H1 (cell line): ENCODE measurements at regions not wholly inside any gene's neighbourhood (a gene's known extent, or its start where the extent isn't known, plus 50 kb on each side); places are given as distances from the start of the nearest gene placed in this dataset.

ENCODE experiments used
- SIN3A ChIP-seq, 2 experiments: IDR thresholded peaks in 1 of 2; conservative IDR thresholded peaks in 1 of 2; 2 replicates each; pipeline ENCODE4 v1.6.1; 2011 to 2012; ENCODE audit warnings: low read length in 2 of 2, improper control_type of control experiment in 1 of 2, low read depth in 1 of 2, mild to moderate bottlenecking in 1 of 2
- TF ChIP-seq, protein P1 (sequence below), 3 experiments: IDR thresholded peaks; 1 replicate in 2 of 3; 2 replicates in 1 of 3; pipeline versions ENCODE4 v1.5.1 to v1.6.1; 2011; ENCODE audit warnings: low read length in 3 of 3, mild to moderate bottlenecking in 3 of 3, inconsistent platforms in 2 of 3, low read depth in 1 of 3, moderate library complexity in 1 of 3; ENCODE audit not compliant: insufficient read depth in 1 of 3; ENCODE audit errors: control extremely low read depth in 1 of 3

- TF ChIP-seq, protein P1, sequence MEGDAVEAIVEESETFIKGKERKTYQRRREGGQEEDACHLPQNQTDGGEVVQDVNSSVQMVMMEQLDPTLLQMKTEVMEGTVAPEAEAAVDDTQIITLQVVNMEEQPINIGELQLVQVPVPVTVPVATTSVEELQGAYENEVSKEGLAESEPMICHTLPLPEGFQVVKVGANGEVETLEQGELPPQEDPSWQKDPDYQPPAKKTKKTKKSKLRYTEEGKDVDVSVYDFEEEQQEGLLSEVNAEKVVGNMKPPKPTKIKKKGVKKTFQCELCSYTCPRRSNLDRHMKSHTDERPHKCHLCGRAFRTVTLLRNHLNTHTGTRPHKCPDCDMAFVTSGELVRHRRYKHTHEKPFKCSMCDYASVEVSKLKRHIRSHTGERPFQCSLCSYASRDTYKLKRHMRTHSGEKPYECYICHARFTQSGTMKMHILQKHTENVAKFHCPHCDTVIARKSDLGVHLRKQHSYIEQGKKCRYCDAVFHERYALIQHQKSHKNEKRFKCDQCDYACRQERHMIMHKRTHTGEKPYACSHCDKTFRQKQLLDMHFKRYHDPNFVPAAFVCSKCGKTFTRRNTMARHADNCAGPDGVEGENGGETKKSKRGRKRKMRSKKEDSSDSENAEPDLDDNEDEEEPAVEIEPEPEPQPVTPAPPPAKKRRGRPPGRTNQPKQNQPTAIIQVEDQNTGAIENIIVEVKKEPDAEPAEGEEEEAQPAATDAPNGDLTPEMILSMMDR (IDR thresholded peaks at IDR 0.05; ENCODE audit: control extremely low read depth in 1 of 3, insufficient read depth in 1 of 3, low read depth in 1 of 3, low read length in 3 of 3), result no peak
- no peak for TF ChIP-seq SIN3A (conservative IDR thresholded peaks at IDR 0.05 in 1 of 2, IDR thresholded peaks at IDR 0.05 in 1 of 2; ENCODE audit: low read depth in 1 of 2, low read length in 2 of 2)
These were observed 93.6 kb downstream of the CNTN3 start for GRCh38 chr3:74520895-74521294.
